GM21367 (cell line): ENCODE measurements at regions not wholly inside any gene's neighbourhood (a gene's known extent, or its start where the extent isn't known, plus 50 kb on each side); places are given as distances from the start of the nearest gene placed in this dataset.

Experiments used
- ATAC-seq: cut with Tn5 transposase; IDR thresholded peaks from one replicate; pipeline ENCODE4 v1.9.1; 2021; ENCODE audit not compliant: unreplicated experiment

DNA sequence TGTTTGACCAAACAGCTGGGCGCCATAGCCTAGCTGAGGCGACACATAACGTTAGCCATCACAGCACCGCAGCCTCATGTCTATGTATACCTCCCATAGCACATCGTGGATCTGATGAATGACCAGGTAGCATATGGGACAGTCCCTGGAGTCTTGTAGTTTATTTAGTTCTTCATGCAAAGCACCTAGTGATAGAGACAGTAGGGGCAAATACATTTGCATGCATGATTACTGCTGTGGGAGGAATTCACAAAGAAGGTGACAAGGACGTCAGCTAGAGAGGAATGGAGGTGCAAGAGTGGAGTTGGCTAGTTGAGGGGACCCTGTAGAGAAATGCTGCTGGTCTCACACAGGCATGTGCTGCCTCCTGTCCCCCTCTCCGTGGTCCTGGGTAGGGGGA is 478.9 kb upstream of the HS6ST1 start:
- ATAC-seq, result peak; percentile 30

DNA sequence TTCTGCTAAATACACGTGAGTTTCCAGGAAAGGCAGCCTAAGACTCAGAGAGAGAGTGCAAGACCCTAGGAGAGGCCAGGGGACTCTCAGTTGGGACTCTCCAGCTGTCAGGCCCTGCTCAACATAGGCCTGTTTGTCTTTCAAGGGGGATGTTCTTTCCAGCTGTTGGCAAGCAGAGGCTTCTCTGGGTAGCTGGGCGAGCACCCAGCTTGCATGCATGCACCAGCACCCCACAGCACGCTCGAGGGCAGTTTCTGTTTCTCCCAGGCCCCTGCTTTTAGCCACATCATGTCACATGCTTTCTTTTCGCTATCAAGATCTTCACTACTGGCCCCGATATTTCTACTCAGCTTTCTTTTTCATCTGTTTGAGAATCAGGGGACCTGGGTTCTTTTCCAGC is 479.3 kb upstream of the HS6ST1 start:
- peak; percentile 62 for ATAC-seq

- ATAC-seq, result no peak
These were observed 480.0 kb upstream of the HS6ST1 start for GRCh38 chr2:128798502-128799283.

GRCh38 chr2:128799284-128799552 is 480.6 kb upstream of the HS6ST1 start:
- no peak for ATAC-seq

DNA sequence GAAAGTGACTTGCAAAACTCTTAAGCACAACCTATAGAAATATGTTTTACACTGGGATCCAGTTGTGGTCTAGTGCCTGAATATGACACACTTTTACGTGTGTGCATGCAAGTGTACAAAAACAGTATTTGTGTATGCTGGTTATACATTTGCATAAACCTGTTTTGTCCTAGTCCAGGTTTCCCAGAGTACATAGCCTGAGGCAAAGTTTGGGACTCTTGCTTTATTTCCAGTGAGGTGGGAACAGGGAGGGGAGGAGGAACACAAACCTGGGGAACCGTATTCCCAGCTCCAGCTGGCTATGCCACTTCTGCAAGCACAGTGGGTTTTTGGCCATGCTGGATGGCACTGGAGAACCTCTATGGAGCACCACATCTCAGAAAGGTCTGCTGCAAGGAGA is 481.1 kb upstream of the HS6ST1 start:
- no peak for ATAC-seq

DNA sequence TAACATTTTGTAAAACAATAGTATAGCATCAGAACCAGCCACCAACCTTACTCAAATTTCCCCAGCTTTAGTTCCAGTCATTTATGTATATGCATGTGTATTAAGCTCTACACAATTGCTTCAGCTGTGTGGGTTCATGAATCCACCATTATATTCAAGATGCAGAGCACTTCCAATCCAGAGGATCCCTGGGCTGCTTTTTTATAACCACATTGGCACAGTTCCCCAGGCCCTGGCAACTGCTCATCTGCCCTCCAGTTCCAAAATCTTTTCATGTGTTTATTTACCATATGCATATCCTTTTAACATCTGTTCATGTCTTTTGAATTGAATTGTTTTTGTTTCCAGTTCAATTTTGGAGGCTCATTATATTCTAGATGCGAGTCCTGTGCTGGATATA is 482.9 kb upstream of the HS6ST1 start:
- ATAC-seq, result no peak

GRCh38 chr2:128803222-128803621 is 484.6 kb upstream of the HS6ST1 start:
- ATAC-seq, result no peak

DNA sequence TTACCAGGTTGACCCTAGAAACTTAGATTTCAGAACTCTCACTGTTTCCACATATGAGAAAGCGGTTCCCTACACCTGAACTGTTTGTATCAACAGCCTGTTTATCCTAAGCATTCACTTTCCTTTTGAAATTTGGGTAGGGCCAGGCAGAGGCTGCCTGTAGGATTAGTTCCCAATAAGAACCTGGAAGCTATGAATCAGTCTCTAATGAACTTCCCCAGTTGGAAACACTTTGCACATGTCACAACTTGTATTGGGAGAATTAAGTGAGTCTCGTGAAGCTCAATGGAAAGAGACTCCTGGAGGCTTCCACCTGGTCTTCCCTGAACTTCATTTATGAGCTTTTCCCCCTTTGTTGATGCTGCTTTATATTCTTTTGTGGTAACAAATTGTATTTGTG is 486.6 kb upstream of the HS6ST1 start:
- ATAC-seq, result no peak

GRCh38 chr2:128805918-128806317 is 487.2 kb upstream of the HS6ST1 start:
- no peak for ATAC-seq

GRCh38 chr2:128807317-128807716 is 488.6 kb upstream of the HS6ST1 start:
- no peak for ATAC-seq

DNA sequence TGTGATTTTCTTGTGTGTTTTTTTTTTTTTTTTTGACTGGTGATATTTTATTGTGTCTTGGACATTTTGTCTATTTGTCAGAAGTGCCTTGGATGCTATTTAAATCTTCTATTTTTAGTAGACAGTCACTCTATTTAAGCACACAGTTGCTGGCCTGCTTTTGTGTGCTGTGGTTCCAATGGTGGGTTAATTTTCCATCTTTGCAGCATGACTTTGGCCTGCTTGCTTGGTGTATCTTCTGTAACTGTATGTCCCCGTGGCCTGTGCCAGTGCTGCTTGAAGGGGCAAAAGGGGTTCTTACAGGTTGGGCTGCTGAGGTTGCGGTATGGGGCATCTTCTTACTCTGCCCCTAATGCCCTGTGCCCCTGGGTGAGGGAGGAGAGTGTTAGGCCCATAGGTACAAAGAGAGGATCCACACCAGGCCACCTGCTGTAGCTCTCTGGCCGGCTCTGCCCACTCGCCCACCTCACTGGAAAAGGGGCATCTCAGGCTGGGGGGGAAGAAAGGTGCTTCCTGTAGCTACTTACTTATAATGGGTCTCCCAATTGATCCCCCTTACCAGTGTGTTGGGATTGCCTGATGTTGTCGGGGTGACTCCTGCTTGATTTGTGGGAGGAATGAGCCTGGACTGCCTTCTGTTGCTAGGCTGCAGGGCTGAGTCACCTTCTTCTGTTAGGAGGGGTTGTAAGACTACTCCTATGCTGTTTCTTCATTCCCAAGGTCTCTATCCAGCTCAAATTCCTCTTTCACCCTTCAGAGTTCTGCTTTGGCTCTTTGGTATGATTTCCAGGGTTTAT is 490.0 kb upstream of the HS6ST1 start:
- no peak for ATAC-seq

- no peak for ATAC-seq
These were observed 490.6 kb upstream of the HS6ST1 start for GRCh38 chr2:128809259-128809636.

DNA sequence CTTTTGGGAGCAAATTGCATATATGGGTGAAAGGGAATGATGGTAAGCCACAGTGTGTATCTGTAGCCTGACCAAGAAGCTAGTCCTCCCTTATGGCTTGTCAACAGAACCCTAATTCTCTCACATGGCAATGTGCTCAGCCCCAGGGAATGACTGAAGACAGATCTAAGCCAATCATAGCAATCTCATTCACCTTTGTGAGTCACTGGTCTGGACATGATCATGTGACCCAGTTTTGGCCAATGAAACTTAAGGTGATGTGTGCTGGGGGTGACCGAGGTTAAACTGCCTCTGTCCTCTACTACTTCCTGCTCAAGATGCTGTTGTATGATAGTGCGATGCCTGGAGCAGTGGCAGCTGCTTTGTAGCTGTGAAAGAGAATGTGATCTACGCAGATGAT is 491.2 kb upstream of the HS6ST1 start:
- no peak for ATAC-seq

DNA sequence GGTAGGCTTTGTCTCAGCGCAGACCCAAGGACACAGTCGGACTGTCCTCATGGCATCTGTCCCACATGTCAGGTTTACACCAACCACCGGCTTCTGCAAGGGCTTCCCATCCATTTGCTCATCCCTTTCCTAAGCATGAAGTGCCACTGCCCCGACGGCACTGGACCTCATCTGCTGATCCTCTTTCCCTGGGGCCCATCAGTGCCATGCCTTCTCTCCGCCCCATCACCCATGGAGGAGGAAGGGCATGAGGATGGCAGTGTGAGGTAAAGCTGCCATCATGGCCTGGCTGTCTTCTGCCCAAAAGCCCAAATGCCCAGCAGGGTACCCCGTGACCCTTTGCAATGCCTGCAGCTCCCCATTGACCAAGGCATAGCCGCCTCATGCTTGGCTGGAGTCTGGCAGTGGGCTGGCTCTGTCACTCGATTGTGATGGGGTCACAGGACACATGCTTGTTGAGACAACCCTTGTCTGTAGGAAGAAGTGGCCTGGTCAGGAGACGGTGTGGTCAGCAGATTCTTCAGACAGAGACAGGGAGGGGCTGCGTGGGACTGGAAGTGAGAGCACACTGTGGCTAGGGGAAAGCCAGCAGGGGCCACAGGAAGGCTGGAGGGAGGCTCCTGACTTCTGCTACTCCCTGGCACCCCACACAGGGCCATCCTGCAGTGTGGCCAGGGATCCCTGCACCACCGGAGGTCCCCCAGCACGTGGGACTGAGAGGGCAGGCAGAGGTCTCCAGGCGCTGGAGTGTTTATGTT is 493.7 kb upstream of the HS6ST1 start:
- no peak for ATAC-seq

GRCh38 chr2:128813352-128814034 is 494.8 kb upstream of the HS6ST1 start:
- ATAC-seq, result no peak

DNA sequence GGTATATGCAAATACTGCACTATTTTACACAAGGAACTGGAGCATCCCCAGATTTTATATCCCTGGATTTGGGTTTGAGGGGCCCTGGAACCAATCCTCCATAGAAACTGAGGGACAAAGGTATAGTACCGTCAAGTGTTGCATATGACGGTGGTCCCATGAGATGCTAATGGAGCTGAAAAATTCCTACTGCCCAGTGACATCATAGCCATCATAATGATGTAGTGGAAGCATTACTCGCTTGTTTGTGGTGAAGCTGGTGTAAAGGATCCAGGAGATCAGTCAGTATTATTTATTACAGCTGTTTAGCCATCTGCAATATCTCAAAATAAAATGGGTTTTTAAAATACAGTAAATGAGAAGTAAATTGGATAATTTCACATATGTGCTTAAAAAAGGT is 496.6 kb upstream of the HS6ST1 start:
- no peak for ATAC-seq

GRCh38 chr2:128817171-128817570 is 498.5 kb upstream of the HS6ST1 start:
- no peak for ATAC-seq

DNA sequence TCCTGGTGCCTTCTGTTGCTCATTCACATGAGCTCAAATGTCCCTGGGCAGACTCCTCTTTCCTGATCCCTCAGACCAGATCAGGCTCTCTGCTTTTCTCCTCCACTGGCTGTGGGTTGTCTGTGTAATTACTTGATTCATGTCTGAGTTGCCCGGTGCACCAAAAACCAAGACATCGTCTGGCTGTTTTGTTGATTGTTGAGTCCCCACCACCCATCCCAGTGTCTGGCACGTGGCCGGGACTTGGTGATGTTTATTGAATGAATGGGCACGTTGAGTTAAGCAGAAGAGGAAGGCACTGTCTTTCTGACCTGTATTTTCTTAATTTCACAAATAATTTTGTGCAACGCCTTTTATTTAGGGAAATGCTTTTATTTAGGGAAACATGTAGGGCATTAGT is 499.1 kb upstream of the HS6ST1 start:
- no peak for ATAC-seq

GRCh38 chr2:128818248-128818647 is 499.6 kb upstream of the HS6ST1 start:
- no peak for ATAC-seq

DNA sequence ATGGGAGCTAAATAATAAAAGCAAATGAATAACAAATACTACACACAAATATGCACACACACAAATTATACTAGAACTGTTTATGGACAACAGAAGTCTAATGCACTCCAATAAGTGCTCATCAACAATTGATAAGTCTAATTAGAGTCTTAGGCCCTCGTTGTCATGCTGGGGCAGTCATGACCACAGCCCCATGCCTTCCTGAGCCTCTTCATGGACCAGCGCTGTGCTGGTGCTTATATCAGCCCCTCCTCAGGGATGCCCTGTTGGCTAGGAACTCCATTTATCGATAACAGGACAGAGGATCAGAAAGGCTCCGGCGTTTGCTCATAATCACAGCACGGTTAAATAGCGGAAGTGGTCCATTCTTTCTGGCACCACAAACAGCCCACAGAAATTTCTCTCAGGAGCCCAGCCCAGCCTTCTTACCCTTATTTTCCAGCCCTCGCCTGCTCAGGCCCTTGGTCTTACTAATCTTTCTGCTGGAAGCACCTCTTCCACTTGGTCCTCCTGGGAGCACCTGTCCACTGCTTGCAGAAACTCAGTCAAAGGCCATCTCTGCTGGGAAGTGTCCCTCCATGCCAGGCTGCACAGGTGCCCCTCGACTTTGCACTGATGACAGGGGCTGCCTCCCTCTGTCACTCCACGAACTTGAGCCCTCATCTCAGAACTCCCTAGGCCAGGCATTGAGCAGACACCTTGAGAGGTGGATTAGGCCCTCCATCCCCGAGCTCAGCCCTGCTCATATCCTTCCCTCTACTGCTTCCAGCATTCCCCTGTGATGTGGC is 500.2 kb upstream of the HS6ST1 start:
- ATAC-seq, result no peak

DNA sequence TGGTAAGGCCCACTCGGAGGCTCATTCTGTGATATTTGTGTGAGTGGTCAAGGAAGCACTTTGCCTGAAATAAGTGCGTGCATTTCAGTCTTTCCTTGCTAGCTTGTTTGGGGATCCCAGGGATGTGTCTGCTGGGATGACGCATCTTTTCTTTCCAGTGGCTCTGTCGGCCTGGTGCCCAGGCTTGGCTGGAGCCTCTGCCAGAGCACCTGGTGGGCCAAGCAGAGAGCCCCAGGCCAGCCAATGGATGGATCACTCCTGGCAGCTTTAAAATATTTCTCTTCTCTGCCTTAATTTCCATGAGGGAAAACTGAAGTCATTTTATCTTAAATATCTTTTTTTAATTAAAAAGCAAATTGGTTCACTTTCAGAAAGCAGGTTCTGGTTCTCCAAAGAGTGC is 501.8 kb upstream of the HS6ST1 start:
- ATAC-seq, result no peak
